Neural cell (in vitro differentiated cells): ENCODE measurements at regions not wholly inside any gene's neighbourhood (a gene's known extent, or its start where the extent isn't known, plus 50 kb on each side); places are given as distances from the start of the nearest gene placed in this dataset.

Experiments
- CTCF ChIP-seq: fragments of 450-650 bp; IDR thresholded peaks from 2 replicates; pipeline ENCODE4 v1.5.1; 2014; ENCODE audit warnings: antibody characterized with exemption, mild to moderate bottlenecking, moderate library complexity; ENCODE audit not compliant: poor library complexity, severe bottlenecking
- EP300 ChIP-seq: fragments of 450-650 bp; conservative IDR thresholded peaks from 2 replicates; pipeline ENCODE4 v1.6.1; 2014; ENCODE audit warnings: antibody characterized with exemption, mild to moderate bottlenecking, moderate library complexity; ENCODE audit not compliant: poor library complexity, severe bottlenecking
- EZH2 ChIP-seq: fragments of 200-600, 300-800 bp; shearing (Covaris generic), sonication (generic); IDR thresholded peaks from 2 replicates; pipeline ENCODE4 v1.6.1; 2014; ENCODE audit warnings: antibody characterized with exemption, low read length, borderline replicate concordance, mild to moderate bottlenecking; ENCODE audit not compliant: insufficient read depth, poor library complexity, severe bottlenecking
- REST ChIP-seq: IDR thresholded peaks from 2 replicates; pipeline ENCODE4 v1.6.1; 2012; ENCODE audit warnings: borderline replicate concordance
- SMC3 ChIP-seq: fragments of 450-650 bp; conservative IDR thresholded peaks from 2 replicates; pipeline ENCODE4 v1.6.1; 2014; ENCODE audit warnings: antibody characterized with exemption, mild to moderate bottlenecking, moderate library complexity; ENCODE audit not compliant: poor library complexity
- TAF1 ChIP-seq: IDR thresholded peaks from 2 replicates; pipeline ENCODE4 v1.6.1; 2012; ENCODE audit warnings: low read depth

GRCh38 chr16:82358161-82358560 lies 188.1 kb upstream of the MPHOSPH6 start:
- TF ChIP-seq CTCF (no peak), SMC3 (no peak), EP300 (no peak), REST (no peak), EZH2 (no peak), TAF1 (no peak)
